ACC112 (cell line): ENCODE measurements at regions not wholly inside any gene's neighbourhood (a gene's known extent, or its start where the extent isn't known, plus 50 kb on each side); places are given as distances from the start of the nearest gene placed in this dataset.

Experiments
- H2AFZ ChIP-seq: fragments of 200-600 bp; sonication (generic); one replicate; pipeline ENCODE4 v1.6.0; 2017; ENCODE audit warnings: antibody characterized with exemption, low read length; ENCODE audit not compliant: unreplicated experiment
- H3K27ac ChIP-seq: fragments of 200-600 bp; sonication (generic); 2 replicates; pipeline ENCODE4 v1.5.1; 2014; ENCODE audit warnings: low read depth, mild to moderate bottlenecking, antibody characterized with exemption, low read length, moderate library complexity
- H3K27me3 ChIP-seq: fragments of 200-600 bp; sonication (generic); 2 replicates; pipeline ENCODE4 v1.6.1; 2014; ENCODE audit warnings: mild to moderate bottlenecking, antibody characterized with exemption, low read length, moderate library complexity, mixed read lengths; ENCODE audit not compliant: insufficient read depth
- H3K36me3 ChIP-seq: fragments of 200-600 bp; sonication (generic); 2 replicates; pipeline ENCODE4 v1.6.1; 2016; ENCODE audit warnings: mild to moderate bottlenecking, antibody characterized with exemption, low read length, moderate library complexity, mixed read lengths; ENCODE audit not compliant: insufficient read depth
- H3K4me1 ChIP-seq: fragments of 200-600 bp; sonication (generic); one replicate; pipeline ENCODE4 v1.6.1; 2016; ENCODE audit warnings: low read length, mixed read lengths; ENCODE audit not compliant: insufficient read depth, unreplicated experiment, control insufficient read depth
- H3K4me3 ChIP-seq: fragments of 200-600 bp; sonication (generic); 2 replicates; pipeline ENCODE4 v1.5.1; 2014; ENCODE audit warnings: mild to moderate bottlenecking, low read depth, low read length
- H3K79me2 ChIP-seq: fragments of 200-600 bp; sonication (generic); one replicate; pipeline ENCODE4 v1.6.0; 2016; ENCODE audit warnings: low read length; ENCODE audit not compliant: control insufficient read depth, unreplicated experiment, insufficient read depth

DNA sequence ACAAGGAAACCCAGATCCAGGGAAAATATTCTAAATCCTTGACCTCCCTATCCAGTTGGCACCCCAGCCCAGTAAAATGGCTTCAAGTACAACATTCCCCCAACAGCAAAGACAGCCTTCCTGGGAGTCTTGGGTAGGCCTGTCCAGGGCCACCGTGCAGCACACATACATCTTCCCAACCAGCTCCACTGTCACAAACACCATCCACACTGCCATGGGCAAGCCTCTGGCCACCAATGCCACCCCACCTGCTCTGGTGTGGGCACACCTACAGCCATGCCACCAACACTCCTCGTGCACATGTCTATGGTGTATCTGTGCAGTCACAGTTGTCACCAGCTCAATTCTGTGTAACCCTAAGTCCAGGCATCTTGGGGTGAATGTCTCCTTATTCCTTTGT is 193.2 kb downstream of the DAD1 start:
- no peak overlapping the region for H3K4me3 ChIP-seq
- no peak overlapping the region for H3K27ac ChIP-seq
- no peak overlapping the region for H2AFZ ChIP-seq
- no peaks in the 10 kb centered on the region for H3K36me3 ChIP-seq
- H3K79me2 ChIP-seq = no peaks in the 10 kb centered on the region
- H3K4me1 ChIP-seq = no peaks in the 10 kb centered on the region
- peaks cover 91% of the 10 kb centered on the region for H3K27me3 ChIP-seq

DNA sequence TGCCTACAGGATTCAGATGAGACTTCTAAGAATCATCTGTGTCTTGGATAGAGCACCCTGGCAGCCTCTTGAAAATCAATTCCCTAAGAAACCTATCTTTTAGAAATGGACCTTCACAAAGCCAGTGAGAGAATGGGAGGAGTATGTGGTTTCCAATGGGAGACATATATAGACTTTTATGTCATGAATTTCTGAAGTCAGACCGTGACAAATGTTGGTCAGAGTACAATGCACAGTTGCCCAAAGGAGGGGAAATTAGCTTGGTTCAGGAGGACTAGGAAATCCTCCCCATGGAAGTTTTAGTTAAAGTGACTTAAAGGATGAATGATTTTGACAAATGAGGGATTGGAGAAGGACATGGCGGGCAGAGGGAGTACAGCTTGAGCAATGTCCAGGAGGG is 194.4 kb downstream of the DAD1 start:
- no peak overlapping the region for H3K4me3 ChIP-seq
- no peak overlapping the region for H2AFZ ChIP-seq
- H3K27me3 ChIP-seq = peaks cover 91% of the 10 kb centered on the region
- no peak overlapping the region for H3K27ac ChIP-seq
- no peaks in the 10 kb centered on the region for H3K79me2 ChIP-seq
- no peaks in the 10 kb centered on the region for H3K4me1 ChIP-seq
- no peaks in the 10 kb centered on the region for H3K36me3 ChIP-seq

GRCh38 chr14:22393796-22394195 is 195.2 kb downstream of the DAD1 start:
- Histone ChIP-seq H3K4me3 (no peak overlapping the region), H3K27me3 (peaks cover 92% of the 10 kb centered on the region), H3K79me2 (no peaks in the 10 kb centered on the region), H3K27ac (no peak overlapping the region), H2AFZ (no peak overlapping the region), H3K36me3 (no peaks in the 10 kb centered on the region), H3K4me1 (no peaks in the 10 kb centered on the region)

DNA sequence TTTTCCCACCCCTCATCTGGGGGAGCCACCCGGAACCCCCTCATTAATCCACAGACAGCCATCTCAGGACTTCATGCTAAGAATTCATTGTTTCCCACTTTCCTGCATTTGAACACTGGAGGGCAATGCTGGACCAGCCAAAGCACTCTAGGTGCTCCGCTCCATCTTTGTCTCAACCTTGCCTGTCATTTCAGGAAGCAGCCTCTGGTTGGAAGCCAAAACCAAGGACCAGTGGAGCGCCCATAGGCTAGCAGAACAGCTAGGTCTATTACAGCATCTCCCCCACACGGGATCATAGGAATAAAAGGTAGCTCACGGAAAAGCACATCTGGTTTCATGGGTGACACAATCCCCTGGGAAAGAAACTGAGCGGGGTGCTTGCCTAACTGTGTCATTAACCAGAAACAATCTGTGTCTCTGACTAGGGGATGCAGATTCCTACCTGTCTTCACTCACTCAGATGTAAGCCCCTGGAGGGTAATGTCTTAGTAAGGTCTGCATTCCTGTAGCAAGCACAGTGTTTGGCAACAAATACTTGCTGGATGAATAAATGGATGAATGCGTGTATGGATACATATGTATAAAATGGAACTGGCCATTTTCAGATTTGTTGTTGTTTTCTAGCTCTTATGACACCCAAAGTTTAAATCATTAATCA is 197.0 kb downstream of the DAD1 start:
- H3K36me3 ChIP-seq = no peaks in the 10 kb centered on the region
- no peaks in the 10 kb centered on the region for H3K4me1 ChIP-seq
- H3K27me3 ChIP-seq = peaks cover 85% of the 10 kb centered on the region
- H3K4me3 ChIP-seq = no peak overlapping the region
- H2AFZ ChIP-seq = no peak overlapping the region
- no peak overlapping the region for H3K27ac ChIP-seq
- H3K79me2 ChIP-seq = no peaks in the 10 kb centered on the region

- no peak overlapping the region for H3K4me3 ChIP-seq
- no peaks in the 10 kb centered on the region for H3K4me1 ChIP-seq
- no peak overlapping the region for H2AFZ ChIP-seq
- H3K27ac ChIP-seq = no peak overlapping the region
- peaks cover 77% of the 10 kb centered on the region for H3K27me3 ChIP-seq
- H3K79me2 ChIP-seq = no peaks in the 10 kb centered on the region
- no peaks in the 10 kb centered on the region for H3K36me3 ChIP-seq
Measured at GRCh38 chr14:22390824-22391461, 198.1 kb downstream of the DAD1 start.

- H3K79me2 ChIP-seq = no peaks in the 10 kb centered on the region
- H3K36me3 ChIP-seq = no peaks in the 10 kb centered on the region
- H2AFZ ChIP-seq = no peak overlapping the region
- H3K4me3 ChIP-seq = no peak overlapping the region
- H3K4me1 ChIP-seq = no peaks in the 10 kb centered on the region
- peaks cover 70% of the 10 kb centered on the region for H3K27me3 ChIP-seq
- no peak overlapping the region for H3K27ac ChIP-seq
Measured at GRCh38 chr14:22390195-22390594, 198.8 kb downstream of the DAD1 start.

DNA sequence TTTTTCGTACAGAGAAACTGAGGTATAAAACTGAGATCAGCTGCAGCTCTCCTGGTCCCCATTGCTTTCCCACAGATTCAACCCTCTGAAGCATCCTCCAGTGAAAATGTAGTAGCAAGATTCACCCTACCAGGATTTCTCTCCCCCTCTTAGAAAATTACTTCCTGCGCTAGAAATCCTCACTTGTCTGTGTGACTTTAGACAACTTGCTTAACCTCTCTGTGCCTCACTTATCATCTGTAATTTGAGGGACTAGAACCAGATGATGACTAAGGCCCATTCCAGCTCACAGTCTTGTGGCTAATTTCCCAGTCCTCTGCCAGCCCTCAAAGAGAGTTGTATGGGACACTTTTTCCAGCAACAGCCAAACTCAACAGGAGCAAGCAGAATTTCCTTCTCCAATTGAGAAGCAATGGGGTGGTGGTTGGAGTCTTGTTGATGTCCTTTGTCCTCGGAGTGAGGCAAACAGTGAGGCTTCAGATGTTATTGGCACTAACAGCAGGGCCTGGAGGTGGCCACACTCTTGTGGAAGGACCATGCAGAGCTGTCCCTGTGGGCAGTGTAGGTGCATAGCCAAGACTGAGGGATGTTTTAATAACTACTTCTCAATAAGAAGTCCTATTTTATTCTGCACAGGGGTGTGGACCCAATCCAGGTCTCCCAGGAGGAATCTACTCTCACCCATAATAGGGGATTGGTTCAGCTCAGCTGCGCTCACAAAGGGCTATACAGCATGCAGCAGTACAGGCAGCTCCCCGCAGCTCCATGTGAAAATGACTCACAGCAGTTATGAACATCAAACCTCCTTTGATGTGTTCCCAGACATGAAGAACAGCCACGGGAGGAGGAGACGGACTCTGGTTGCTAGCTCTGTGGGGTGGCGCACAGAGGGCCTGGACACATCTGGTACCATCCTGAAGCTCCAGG is 200.1 kb downstream of the DAD1 start:
- peaks cover 65% of the 10 kb centered on the region for H3K27me3 ChIP-seq
- H2AFZ ChIP-seq = no peak overlapping the region
- H3K27ac ChIP-seq = no peak overlapping the region
- H3K4me3 ChIP-seq = no peak overlapping the region
- no peaks in the 10 kb centered on the region for H3K79me2 ChIP-seq
- no peaks in the 10 kb centered on the region for H3K36me3 ChIP-seq
- no peaks in the 10 kb centered on the region for H3K4me1 ChIP-seq

DNA sequence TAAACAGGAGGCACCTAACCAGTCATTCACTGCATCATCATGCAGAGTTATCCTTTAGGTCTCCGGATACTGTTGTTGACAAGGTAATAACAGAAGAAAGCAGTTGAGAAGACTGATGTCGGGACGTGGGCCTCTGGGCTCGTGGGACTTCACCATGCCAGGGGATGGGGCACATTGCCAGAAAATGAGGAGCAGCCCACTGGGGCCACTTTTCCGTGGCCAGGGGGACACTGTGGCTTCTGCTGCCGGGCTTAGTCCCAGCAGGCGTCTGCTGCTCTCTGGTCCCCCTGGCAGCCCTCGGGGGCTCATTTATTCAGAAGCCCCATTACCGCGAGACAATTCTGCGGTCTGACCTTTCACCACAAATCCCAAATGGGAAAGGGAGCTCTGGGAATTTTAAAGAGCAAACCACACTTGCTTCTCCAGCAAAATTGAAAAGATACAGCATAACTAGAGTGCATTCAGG is 201.2 kb downstream of the DAD1 start:
- Histone ChIP-seq H3K27me3 (peaks cover 54% of the 10 kb centered on the region), H3K36me3 (no peaks in the 10 kb centered on the region), H3K79me2 (no peaks in the 10 kb centered on the region), H2AFZ (no peak overlapping the region), H3K4me1 (no peaks in the 10 kb centered on the region), H3K27ac (no peak overlapping the region), H3K4me3 (peak overlapping the region; percentile 23; the same call in 1 of the 2 replicates)

GRCh38 chr14:22386924-22387775 is 201.9 kb downstream of the DAD1 start:
- Histone ChIP-seq H3K4me1 (no peaks in the 10 kb centered on the region), H3K27me3 (peaks cover 49% of the 10 kb centered on the region), H3K27ac (no peak overlapping the region), H3K4me3 (peak overlapping the region; percentile 23; the same call in 1 of the 2 replicates), H2AFZ (no peak overlapping the region), H3K79me2 (no peaks in the 10 kb centered on the region), H3K36me3 (no peaks in the 10 kb centered on the region)

DNA sequence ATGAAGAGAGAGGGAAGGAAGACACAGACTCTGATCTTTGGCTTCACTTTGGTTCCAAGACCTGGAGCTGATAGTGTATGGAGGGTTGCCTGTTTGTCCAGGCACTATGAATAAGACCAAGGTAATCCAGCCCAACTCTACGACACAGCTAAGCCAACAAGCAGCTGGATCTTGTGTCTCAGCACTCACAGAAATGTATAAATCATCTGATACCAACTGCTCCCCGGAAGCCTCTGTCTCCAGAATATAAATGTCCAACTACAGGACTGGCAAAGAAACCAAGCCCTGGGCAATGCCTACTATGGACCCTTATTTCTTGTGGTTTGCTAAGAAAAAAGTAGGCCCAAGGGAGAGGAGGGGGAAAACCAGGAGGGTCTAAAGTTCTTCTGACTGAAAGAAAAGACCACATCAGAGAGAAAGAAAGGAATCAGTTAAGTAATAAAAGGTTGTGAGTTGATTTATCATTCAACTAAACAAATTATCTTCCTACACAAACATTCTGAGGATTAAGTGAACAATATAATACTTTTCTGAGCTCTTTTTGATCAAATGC is 204.0 kb downstream of the DAD1 start:
- no peak overlapping the region for H3K4me3 ChIP-seq
- H3K36me3 ChIP-seq = no peaks in the 10 kb centered on the region
- peaks cover 12% of the 10 kb centered on the region for H3K4me1 ChIP-seq
- peaks cover 32% of the 10 kb centered on the region for H3K27me3 ChIP-seq
- no peak overlapping the region for H3K27ac ChIP-seq
- no peaks in the 10 kb centered on the region for H3K79me2 ChIP-seq
- no peak overlapping the region for H2AFZ ChIP-seq
